ENCODE measurements at regions not wholly inside any gene's neighbourhood (a gene's known extent, or its start where the extent isn't known, plus 50 kb on each side); places are given as distances from the start of the nearest gene placed in this dataset.

GRCh38 chr9:103816146-103816545 is 278.0 kb upstream of the SMC2 start:
- Histone ChIP-seq H3K27ac (ENCODE audit: low read length) (no peak overlapping the region), H3K36me3 (ENCODE audit: control insufficient read depth, insufficient read depth, low read length) (no peaks in the 10 kb centered on the region), H3K4me3 (ENCODE audit: low read depth in 2 of 2, low read length in 2 of 2) (no peak overlapping the region), H3K4me1 (ENCODE audit: control insufficient read depth, insufficient read depth, low read length) (no peaks in the 10 kb centered on the region), H3K27me3 (ENCODE audit: control insufficient read depth, insufficient read depth, low read length) (no peaks in the 10 kb centered on the region), H3K9me3 (ENCODE audit: control insufficient read depth, insufficient read depth, low read depth, low read length) (no peaks in the 10 kb centered on the region)
- ChIA-PET CTCF (no interaction called here), POLR2A (no interaction called here)
- ATAC-seq (no peak), DNase-seq (ENCODE audit: low read depth, low spot score) (no peak)
- in situ Hi-C loops (cut with HindIII; ENCODE audit: low pct_unique_long_range_greater_than_20kb, low sequenced_read_pairs) = no loop called here
- intact Hi-C loops (cut with micrococcal nuclease; ENCODE audit: unreplicated experiment) = no loop called here
- BruUV-seq (replicated peaks) = no TSS peak
- no peak for TF ChIP-seq POLR2AphosphoS5 (IDR thresholded peaks at IDR 0.05; ENCODE audit: low read depth, low read length)
- TF ChIP-seq SIN3A (IDR thresholded peaks at IDR 0.05; ENCODE audit: borderline replicate concordance, insufficient read depth, low read depth, low read length) = no peak
- no peak for TF ChIP-seq TCF7L2 (IDR thresholded peaks at IDR 0.05; ENCODE audit: low read depth, low read length)
- TF ChIP-seq REST (IDR thresholded peaks at IDR 0.05; ENCODE audit: insufficient read depth in 1 of 2, low read depth in 2 of 2, low read length in 1 of 2) = no peak
- no peak for TF ChIP-seq CTCF (IDR thresholded peaks at IDR 0.05)

GRCh38 chr9:103819936-103820335 is 274.2 kb upstream of the SMC2 start:
- Histone ChIP-seq H3K27me3 (ENCODE audit: control insufficient read depth, insufficient read depth, low read length) (no peaks in the 10 kb centered on the region), H3K4me3 (ENCODE audit: low read depth in 2 of 2, low read length in 2 of 2) (no peak overlapping the region), H3K27ac (ENCODE audit: low read length) (no peak overlapping the region), H3K36me3 (ENCODE audit: control insufficient read depth, insufficient read depth, low read length) (no peaks in the 10 kb centered on the region), H3K4me1 (ENCODE audit: control insufficient read depth, insufficient read depth, low read length) (no peaks in the 10 kb centered on the region), H3K9me3 (ENCODE audit: control insufficient read depth, insufficient read depth, low read depth, low read length) (no peaks in the 10 kb centered on the region)
- ChIA-PET POLR2A (no interaction called here), CTCF (no interaction called here)
- TF ChIP-seq REST (IDR thresholded peaks at IDR 0.05; ENCODE audit: insufficient read depth in 1 of 2, low read depth in 2 of 2, low read length in 1 of 2) (no peak), CTCF (IDR thresholded peaks at IDR 0.05) (no peak), SIN3A (IDR thresholded peaks at IDR 0.05; ENCODE audit: borderline replicate concordance, insufficient read depth, low read depth, low read length) (no peak), POLR2AphosphoS5 (IDR thresholded peaks at IDR 0.05; ENCODE audit: low read depth, low read length) (no peak), TCF7L2 (IDR thresholded peaks at IDR 0.05; ENCODE audit: low read depth, low read length) (no peak)
- no TSS peak for BruUV-seq (replicated peaks)
- ATAC-seq = no peak
- intact Hi-C loops (cut with micrococcal nuclease; ENCODE audit: unreplicated experiment) (no loop called here), in situ Hi-C loops (cut with HindIII; ENCODE audit: low pct_unique_long_range_greater_than_20kb, low sequenced_read_pairs) (no loop called here)
- no peak for DNase-seq (ENCODE audit: low read depth, low spot score)
